ENCODE measurements at regions not wholly inside any gene's neighbourhood (a gene's known extent, or its start where the extent isn't known, plus 50 kb on each side); places are given as distances from the start of the nearest gene placed in this dataset.

DNA sequence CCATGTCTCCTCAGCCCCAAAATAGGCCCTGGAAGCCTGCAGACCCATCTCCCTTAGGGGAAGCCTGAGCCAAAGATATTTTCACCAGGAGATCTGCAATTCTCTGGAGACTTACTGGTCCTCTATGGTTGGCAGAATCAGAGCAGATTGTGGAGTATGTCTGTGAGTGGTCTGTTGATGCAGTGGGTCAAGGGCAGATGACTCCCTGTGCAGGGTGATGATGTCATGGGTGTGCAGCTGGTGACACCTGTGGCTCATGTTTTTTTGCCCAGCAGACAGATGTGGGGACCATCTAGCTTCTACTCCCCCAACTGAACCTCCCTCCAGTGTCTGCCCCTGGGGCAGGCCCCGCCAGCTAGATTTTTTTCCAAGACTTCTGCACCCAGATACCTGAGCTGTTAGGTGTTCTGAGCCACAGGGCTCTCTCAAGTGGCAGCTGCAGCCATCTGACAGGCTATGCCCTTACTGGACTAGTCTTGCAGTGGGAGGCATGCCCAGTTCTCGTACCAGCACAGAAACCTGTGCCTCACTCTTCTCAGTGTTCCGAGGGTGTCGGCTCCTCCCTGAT, 558.7 kb upstream of the LRRTM1 start:
- TF ChIP-seq, protein P1, sequence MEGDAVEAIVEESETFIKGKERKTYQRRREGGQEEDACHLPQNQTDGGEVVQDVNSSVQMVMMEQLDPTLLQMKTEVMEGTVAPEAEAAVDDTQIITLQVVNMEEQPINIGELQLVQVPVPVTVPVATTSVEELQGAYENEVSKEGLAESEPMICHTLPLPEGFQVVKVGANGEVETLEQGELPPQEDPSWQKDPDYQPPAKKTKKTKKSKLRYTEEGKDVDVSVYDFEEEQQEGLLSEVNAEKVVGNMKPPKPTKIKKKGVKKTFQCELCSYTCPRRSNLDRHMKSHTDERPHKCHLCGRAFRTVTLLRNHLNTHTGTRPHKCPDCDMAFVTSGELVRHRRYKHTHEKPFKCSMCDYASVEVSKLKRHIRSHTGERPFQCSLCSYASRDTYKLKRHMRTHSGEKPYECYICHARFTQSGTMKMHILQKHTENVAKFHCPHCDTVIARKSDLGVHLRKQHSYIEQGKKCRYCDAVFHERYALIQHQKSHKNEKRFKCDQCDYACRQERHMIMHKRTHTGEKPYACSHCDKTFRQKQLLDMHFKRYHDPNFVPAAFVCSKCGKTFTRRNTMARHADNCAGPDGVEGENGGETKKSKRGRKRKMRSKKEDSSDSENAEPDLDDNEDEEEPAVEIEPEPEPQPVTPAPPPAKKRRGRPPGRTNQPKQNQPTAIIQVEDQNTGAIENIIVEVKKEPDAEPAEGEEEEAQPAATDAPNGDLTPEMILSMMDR (IDR thresholded peaks at IDR 0.05; ENCODE audit: insufficient read depth, low read length, poor library complexity, severe bottlenecking): no peak
- no peak for DNase-seq (ENCODE audit: extremely low read depth, insufficient read length)

DNA sequence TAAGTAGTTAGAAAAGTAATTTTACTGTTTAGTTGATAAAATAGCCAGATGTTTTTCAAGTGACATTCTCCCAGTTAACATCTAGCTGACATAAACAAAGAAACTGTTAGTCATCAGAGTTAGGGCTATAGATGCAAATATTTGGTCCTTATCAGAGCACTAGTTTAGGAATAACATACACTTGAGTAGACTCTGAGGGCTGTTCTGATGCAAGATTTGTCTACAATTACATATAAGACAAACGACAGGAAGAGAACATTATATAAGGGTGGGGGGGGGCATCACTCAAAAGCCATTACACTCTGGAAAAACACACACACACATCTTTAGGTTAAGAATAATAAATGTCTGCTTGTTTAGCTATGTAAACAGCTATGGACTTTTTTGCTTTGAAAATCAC, 554.4 kb upstream of the LRRTM1 start:
- H3K4me3 ChIP-seq (replicated peaks; ENCODE audit: low read depth, low read length): no peak overlapping the region
- no peaks in the 10 kb centered on the region for H3K27me3 ChIP-seq (replicated peaks; ENCODE audit: control insufficient read depth, insufficient read depth, low read length)
- TF ChIP-seq, protein P1 (IDR thresholded peaks at IDR 0.05; ENCODE audit: insufficient read depth, low read length, poor library complexity, severe bottlenecking): no peak
- no peak for DNase-seq (ENCODE audit: extremely low read depth, insufficient read length)
- no peaks in the 10 kb centered on the region for H3K36me3 ChIP-seq (ENCODE audit: control insufficient read depth, insufficient read depth, low read length)

More for the DNA sequence above, 558.7 kb upstream of the LRRTM1 start:
- H3K4me3 ChIP-seq (replicated peaks; ENCODE audit: low read depth, low read length): no peak overlapping the region
- no peaks in the 10 kb centered on the region for H3K36me3 ChIP-seq (ENCODE audit: control insufficient read depth, insufficient read depth, low read length)
- H3K27me3 ChIP-seq (replicated peaks; ENCODE audit: control insufficient read depth, insufficient read depth, low read length): no peaks in the 10 kb centered on the region

DNA sequence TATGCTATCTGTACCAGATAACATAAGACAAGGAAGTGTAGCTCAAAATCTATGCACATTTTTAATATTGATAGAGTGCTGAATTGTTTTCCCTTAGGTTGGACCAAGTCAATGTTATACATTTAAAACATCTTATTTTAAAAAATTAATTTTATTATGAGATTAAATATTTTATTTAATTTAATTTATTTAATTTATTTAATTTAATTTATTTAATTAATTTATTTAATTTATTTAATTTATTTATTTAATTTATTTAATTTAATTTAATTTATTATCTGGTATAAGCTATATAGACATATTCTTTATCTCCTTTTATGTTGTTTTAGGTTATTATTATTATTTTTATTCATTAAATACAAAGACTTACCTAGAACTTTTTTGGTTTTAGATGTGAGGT, 551.7 kb upstream of the LRRTM1 start:
- TF ChIP-seq, protein P1 (IDR thresholded peaks at IDR 0.05; ENCODE audit: insufficient read depth, low read length, poor library complexity, severe bottlenecking): no peak
- Histone ChIP-seq H3K36me3 (ENCODE audit: control insufficient read depth, insufficient read depth, low read length) (no peaks in the 10 kb centered on the region), H3K4me3 (replicated peaks; ENCODE audit: low read depth, low read length) (no peak overlapping the region), H3K27me3 (replicated peaks; ENCODE audit: control insufficient read depth, insufficient read depth, low read length) (no peaks in the 10 kb centered on the region)
- no peak for DNase-seq (ENCODE audit: extremely low read depth, insufficient read length)

DNA sequence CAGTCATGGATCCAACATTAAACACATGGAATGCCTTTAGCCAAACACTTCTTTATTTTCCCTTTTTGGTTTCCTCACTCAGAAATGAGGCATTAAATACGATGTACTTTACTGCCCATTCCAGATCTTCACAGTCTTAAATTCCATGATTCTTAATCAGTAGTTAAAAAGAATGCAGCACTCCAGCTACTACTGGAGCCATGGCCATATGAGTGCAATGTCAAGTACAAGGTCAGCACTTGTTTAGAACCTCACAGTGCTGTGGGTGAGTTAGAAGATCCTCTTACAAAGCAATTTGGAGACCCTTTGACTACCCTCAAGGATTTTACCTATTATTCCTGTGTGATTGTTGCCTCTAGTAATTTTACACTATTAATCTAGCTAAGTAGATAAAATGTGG, 550.3 kb upstream of the LRRTM1 start:
- TF ChIP-seq, protein P1 (IDR thresholded peaks at IDR 0.05; ENCODE audit: insufficient read depth, low read length, poor library complexity, severe bottlenecking): no peak
- H3K36me3 ChIP-seq (ENCODE audit: control insufficient read depth, insufficient read depth, low read length): no peaks in the 10 kb centered on the region

DNA sequence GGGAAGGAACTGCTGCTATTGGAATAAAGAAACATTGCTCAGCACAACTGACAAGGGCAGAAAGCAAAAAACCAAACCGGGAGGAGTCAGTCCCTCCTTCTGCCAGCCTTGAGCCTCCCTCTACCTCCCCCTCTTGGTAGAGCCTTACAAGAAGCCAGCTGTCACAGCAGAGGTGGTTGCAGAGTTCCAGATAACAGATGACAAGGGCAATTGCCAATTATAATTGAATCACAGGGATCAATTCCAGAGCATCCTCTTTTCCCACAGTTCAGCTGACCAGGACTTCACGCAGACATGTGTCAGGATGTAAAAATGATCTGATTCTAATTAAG, 548.2 kb upstream of the LRRTM1 start:
- Histone ChIP-seq H3K27me3 (replicated peaks; ENCODE audit: control insufficient read depth, insufficient read depth, low read length) (no peaks in the 10 kb centered on the region), H3K4me3 (replicated peaks; ENCODE audit: low read depth, low read length) (no peak overlapping the region), H3K36me3 (ENCODE audit: control insufficient read depth, insufficient read depth, low read length) (no peaks in the 10 kb centered on the region)
- TF ChIP-seq, protein P1 (IDR thresholded peaks at IDR 0.05; ENCODE audit: insufficient read depth, low read length, poor library complexity, severe bottlenecking): peak; percentile 14
- DNase-seq (ENCODE audit: extremely low read depth, insufficient read length): no peak

More for the DNA sequence above, 550.3 kb upstream of the LRRTM1 start:
- Histone ChIP-seq H3K4me3 (replicated peaks; ENCODE audit: low read depth, low read length) (no peak overlapping the region), H3K27me3 (replicated peaks; ENCODE audit: control insufficient read depth, insufficient read depth, low read length) (no peaks in the 10 kb centered on the region)
- DNase-seq (ENCODE audit: extremely low read depth, insufficient read length): no peak
